ENCODE measurements at regions not wholly inside any gene's neighbourhood (a gene's known extent, or its start where the extent isn't known, plus 50 kb on each side); places are given as distances from the start of the nearest gene placed in this dataset.

DNA sequence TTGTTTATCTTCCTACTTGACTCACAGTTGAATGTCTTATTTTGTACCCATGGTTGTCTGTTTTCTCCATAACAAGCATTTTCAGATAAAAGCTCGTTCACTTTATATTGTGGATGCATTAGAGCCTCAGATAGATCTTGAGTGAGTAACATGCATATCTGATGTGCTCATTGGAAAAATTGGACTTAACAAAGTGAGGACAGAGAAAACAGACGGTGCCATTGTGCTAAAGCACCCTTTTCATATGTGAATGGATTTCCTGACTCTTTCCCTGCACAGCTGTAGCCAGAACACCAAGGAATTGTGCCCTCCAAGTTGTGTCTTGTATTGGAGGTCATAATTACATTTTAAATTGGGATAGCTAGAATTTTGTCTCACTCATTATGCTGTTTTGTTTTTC lies 325.8 kb upstream of the MEF2C start:
- WGBS, 2 donors = 49 to 76% methylated on average over 2 of the region's 2 CpGs
- no peaks in the 10 kb centered on the region for H3K9me3 ChIP-seq
- H3K27ac ChIP-seq = no peak overlapping the region
- no peak overlapping the region for H3K4me3 ChIP-seq
- H3K27me3 ChIP-seq = no peaks in the 10 kb centered on the region
- H3K36me3 ChIP-seq = no peaks in the 10 kb centered on the region
- TF ChIP-seq CTCF (IDR thresholded peaks at IDR 0.05) = no peak
- no peak for TF ChIP-seq POLR2A (IDR thresholded peaks at IDR 0.05)
- intact Hi-C loops (cut with DNase I) = no loop called here
- no peaks in the 10 kb centered on the region for H3K4me1 ChIP-seq
- no peak for DNase-seq

- Histone ChIP-seq H3K36me3 (no peaks in the 10 kb centered on the region), H3K4me1 (no peaks in the 10 kb centered on the region), H3K9me3 (no peaks in the 10 kb centered on the region), H3K4me3 (no peak overlapping the region), H3K27me3 (no peaks in the 10 kb centered on the region), H3K27ac (no peak overlapping the region)
- intact Hi-C loops (cut with DNase I) = no loop called here
- TF ChIP-seq POLR2A (IDR thresholded peaks at IDR 0.05) (no peak), CTCF (IDR thresholded peaks at IDR 0.05) (no peak)
- DNase-seq = no peak
Observed at GRCh38 chr5:89208392-89208791, 325.4 kb upstream of the MEF2C start.

DNA sequence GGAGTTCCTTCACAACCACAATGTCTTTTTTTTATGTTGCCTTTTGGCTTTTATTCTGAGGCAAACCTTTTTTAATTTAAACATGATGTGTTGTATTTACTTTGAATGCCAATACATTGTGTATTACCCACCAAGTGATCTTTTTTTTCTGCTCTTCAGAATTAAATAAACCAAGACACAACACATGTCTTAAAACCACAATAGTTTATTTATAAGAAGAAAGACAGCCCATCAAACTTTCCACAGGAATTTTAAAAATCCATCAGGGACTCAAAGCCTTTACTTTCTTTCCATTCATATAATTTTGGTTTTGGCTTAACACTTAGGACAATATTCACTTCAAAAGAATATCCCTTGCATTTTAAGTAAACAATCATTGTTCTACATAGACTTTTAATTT lies 321.8 kb upstream of the MEF2C start:
- Histone ChIP-seq H3K27me3 (no peaks in the 10 kb centered on the region), H3K36me3 (no peaks in the 10 kb centered on the region), H3K27ac (no peak overlapping the region), H3K4me1 (no peaks in the 10 kb centered on the region), H3K9me3 (peaks cover 0 to 5% (median 0%) of the 10 kb centered on the region in 3 donors), H3K4me3 (no peak overlapping the region)
- intact Hi-C loops (cut with DNase I) = no loop called here
- no peak for TF ChIP-seq CTCF (IDR thresholded peaks at IDR 0.05)
- TF ChIP-seq POLR2A (IDR thresholded peaks at IDR 0.05) = no peak
- DNase-seq = no peak

- DNase-seq = no peak
- TF ChIP-seq CTCF (IDR thresholded peaks at IDR 0.05) = no peak
- TF ChIP-seq POLR2A (IDR thresholded peaks at IDR 0.05) = no peak
- Histone ChIP-seq H3K9me3 (peaks cover 0 to 8% (median 6%) of the 10 kb centered on the region in 3 donors), H3K27me3 (no peaks in the 10 kb centered on the region), H3K4me3 (no peak overlapping the region), H3K4me1 (no peaks in the 10 kb centered on the region), H3K36me3 (no peaks in the 10 kb centered on the region), H3K27ac (no peak overlapping the region)
- intact Hi-C loops (cut with DNase I) = no loop called here
- WGBS, 2 donors = 74 to 92% methylated on average over 2 of the region's 2 CpGs
Observed at GRCh38 chr5:89203611-89204010, 320.6 kb upstream of the MEF2C start.

DNA sequence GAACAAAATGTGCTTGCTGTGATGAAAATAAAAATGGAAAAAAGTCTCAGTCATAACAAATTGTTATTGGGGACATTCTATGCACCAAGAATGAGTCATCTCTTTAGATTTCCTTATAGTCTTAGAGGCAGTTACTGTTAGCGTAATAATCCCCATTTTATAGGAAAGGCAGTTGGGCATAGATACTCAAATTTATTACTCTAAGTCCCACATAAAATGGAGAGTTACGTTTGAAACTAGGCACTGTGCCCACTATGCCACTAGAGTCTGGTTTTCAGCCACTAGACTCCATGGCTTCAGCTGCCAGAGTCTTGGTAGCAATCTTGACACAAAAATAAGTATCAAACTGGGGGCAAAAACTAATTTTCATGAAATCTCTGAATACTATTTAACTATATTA lies 317.9 kb upstream of the MEF2C start:
- Histone ChIP-seq H3K36me3 (no peaks in the 10 kb centered on the region), H3K4me1 (no peaks in the 10 kb centered on the region), H3K27ac (no peak overlapping the region), H3K4me3 (no peak overlapping the region), H3K9me3 (peaks cover 0 to 15% (median 6%) of the 10 kb centered on the region in 3 donors), H3K27me3 (no peaks in the 10 kb centered on the region)
- TF ChIP-seq CTCF (IDR thresholded peaks at IDR 0.05) = no peak
- TF ChIP-seq POLR2A (IDR thresholded peaks at IDR 0.05) = no peak
- DNase-seq = no peak
- intact Hi-C loops (cut with DNase I) = no loop called here
- WGBS, 2 donors = 67 to 78% methylated on average over 2 of the region's 2 CpGs
